Stomach (tissue), 8 donors: ENCODE measurements at regions not wholly inside any gene's neighbourhood (a gene's known extent, or its start where the extent isn't known, plus 50 kb on each side); places are given as distances from the start of the nearest gene placed in this dataset.

ENCODE experiments used
- DNase-seq, 2 donors: peaks; one replicate each; pipeline versions ENCODE4 v3.0.0 to v3.0.0-alpha.2; 2013 to 2019
- H3K27ac ChIP-seq, 5 donors: fragments of 200-600 bp in 4 of 5; sonication (generic) in 4 of 5; one replicate each; pipeline ENCODE4 v1.5.1; 2013 to 2019; ENCODE audit warnings: mild to moderate bottlenecking in 1 of 5, moderate library complexity in 1 of 5
- H3K27me3 ChIP-seq, 3 donors: fragments of 200-600 bp; sonication (generic); one replicate each; pipeline ENCODE4 v1.5.1; 2017 to 2019; ENCODE audit warnings: mixed run types in 1 of 3
- H3K36me3 ChIP-seq, 4 donors: fragments of 200-600 bp; sonication (generic); 1 replicate in 3 of 4; 2 replicates in 1 of 4; pipeline ENCODE4 v1.5.1; 2016 to 2019
- H3K4me1 ChIP-seq, 4 donors: fragments of 200-600 bp; sonication (generic); one replicate each; pipeline ENCODE4 v1.5.1; 2016 to 2019
- H3K4me3 ChIP-seq, 4 donors: fragments of 200-600 bp; sonication (generic) in 3 of 4; one replicate each; pipeline ENCODE4 v1.5.1; 2016 to 2019; ENCODE audit warnings: mild to moderate bottlenecking in 1 of 4
- H3K9me3 ChIP-seq, 4 donors: fragments of 200-600 bp; sonication (generic); one replicate each; pipeline ENCODE4 v1.5.1; 2016 to 2019
- CTCF ChIP-seq, 7 experiments: fragments of 450-650 bp in 4 of 7; fragments of 200-600 bp in 3 of 7; sonication (generic) in 3 of 7; IDR thresholded peaks; one replicate each; pipeline ENCODE4 v1.5.1; 2016 to 2019; ENCODE audit warnings: antibody characterized with exemption in 7 of 7, control low read depth in 2 of 7, mild to moderate bottlenecking in 1 of 7
- EP300 ChIP-seq: sonication (generic); formaldehyde crosslinking; IDR thresholded peaks from one replicate; pipeline ENCODE4 v1.6.1; 2017; ENCODE audit warnings: antibody characterized with exemption
- POLR2A ChIP-seq, 4 donors: fragments of 450-650 bp; IDR thresholded peaks; one replicate each; pipeline ENCODE4 v1.6.1; 2016; ENCODE audit warnings: antibody characterized with exemption in 4 of 4, control low read depth in 2 of 4, mild to moderate bottlenecking in 1 of 4, moderate library complexity in 1 of 4
- POLR2AphosphoS5 ChIP-seq, 3 donors: sonication (generic); formaldehyde crosslinking; IDR thresholded peaks; one replicate each; pipeline ENCODE4 v1.6.1; 2016; ENCODE audit warnings: antibody characterized with exemption in 3 of 3
- WGBS, 5 donors: extraction: QIAGEN DNeasy Blood & Tissue Kit in 3 of 5; methylation state at CpG; one replicate each; pipeline versions ENCODE4 v1.1.5 to v1.1.7; 2013 to 2018; 5-methylcytosine and 5-hydroxymethylcytosine counted together
- intact Hi-C: fragments of 100-400 bp; cut with DNase I; formaldehyde crosslinking; loops from one replicate; pipeline ENCODE4 v1.15.1; 2023; ENCODE audit warnings: low total_unique reads
- donor health status: healthy with polysubstance abuse.
- donor health status: Bipolar disorder and iron deficiency.
- donor health status: healthy.

- no peak overlapping the region for H3K27ac ChIP-seq
- 61 to 85% (median 77%) methylated on average over 1 of the region's 1 CpG for WGBS, 5 donors
These were observed 82.9 kb upstream of the NPHP3 start for GRCh38 chr3:132805071-132805470.

GRCh38 chr3:132804498-132804897 lies 82.3 kb upstream of the NPHP3 start:
- TF ChIP-seq POLR2A (IDR thresholded peaks at IDR 0.05) (no peak), CTCF (IDR thresholded peaks at IDR 0.05) (no peak), EP300 (no peak), POLR2AphosphoS5 (IDR thresholded peaks at IDR 0.05) (no peak)
- intact Hi-C loops, result no loop called here
- no peaks in the 10 kb centered on the region for H3K36me3 ChIP-seq
- no peaks in the 10 kb centered on the region for H3K9me3 ChIP-seq
- H3K4me3 ChIP-seq, result no peak overlapping the region
- no peak overlapping the region for H3K27ac ChIP-seq
- no peak for DNase-seq
- H3K27me3 ChIP-seq, result no peaks in the 10 kb centered on the region
- H3K4me1 ChIP-seq, result no peaks in the 10 kb centered on the region

More at GRCh38 chr3:132805071-132805470, 82.9 kb upstream of the NPHP3 start:
- Histone ChIP-seq H3K9me3 (no peaks in the 10 kb centered on the region), H3K27me3 (no peaks in the 10 kb centered on the region), H3K36me3 (no peaks in the 10 kb centered on the region), H3K4me1 (no peaks in the 10 kb centered on the region), H3K4me3 (no peak overlapping the region)
- intact Hi-C loops, result no loop called here
- TF ChIP-seq POLR2AphosphoS5 (IDR thresholded peaks at IDR 0.05) (no peak), EP300 (no peak), POLR2A (IDR thresholded peaks at IDR 0.05) (no peak), CTCF (IDR thresholded peaks at IDR 0.05) (no peak)
- DNase-seq, result no peak

GRCh38 chr3:132803889-132804288 lies 81.7 kb upstream of the NPHP3 start:
- DNase-seq, result no peak
- intact Hi-C loops, result no loop called here
- Histone ChIP-seq H3K36me3 (no peaks in the 10 kb centered on the region), H3K4me3 (no peak overlapping the region), H3K27ac (no peak overlapping the region), H3K9me3 (no peaks in the 10 kb centered on the region), H3K27me3 (no peaks in the 10 kb centered on the region), H3K4me1 (no peaks in the 10 kb centered on the region)
- 70 to 81% (median 73%) methylated on average over 4 of the region's 4 CpGs for WGBS, 5 donors
- TF ChIP-seq POLR2AphosphoS5 (IDR thresholded peaks at IDR 0.05), result no peak
- TF ChIP-seq POLR2A (IDR thresholded peaks at IDR 0.05), result no peak
- TF ChIP-seq EP300, result no peak
- no peak for TF ChIP-seq CTCF (IDR thresholded peaks at IDR 0.05)

- 26 to 47% (median 42%) methylated on average over 2 of the region's 2 CpGs for WGBS, 5 donors
- TF ChIP-seq CTCF (IDR thresholded peaks at IDR 0.05), result no peak
- Histone ChIP-seq H3K36me3 (no peaks in the 10 kb centered on the region), H3K9me3 (no peaks in the 10 kb centered on the region), H3K27ac (no peak overlapping the region), H3K4me3 (no peak overlapping the region), H3K4me1 (no peaks in the 10 kb centered on the region), H3K27me3 (no peaks in the 10 kb centered on the region)
- no peak for DNase-seq
- intact Hi-C loops, result no loop called here
These were observed 78.7 kb upstream of the NPHP3 start for GRCh38 chr3:132800958-132801357.

- no peaks in the 10 kb centered on the region for H3K27me3 ChIP-seq
- intact Hi-C loops, result no loop called here
- H3K4me3 ChIP-seq, result no peak overlapping the region
- no peak overlapping the region for H3K27ac ChIP-seq
- H3K9me3 ChIP-seq, result peaks cover 0 to 3% (median 0%) of the 10 kb centered on the region in 4 donors
- H3K36me3 ChIP-seq, result no peaks in the 10 kb centered on the region
- DNase-seq, result no peak
- TF ChIP-seq CTCF (IDR thresholded peaks at IDR 0.05) (no peak), EP300 (no peak)
- H3K4me1 ChIP-seq, result peaks cover 0 to 19% (median 3%) of the 10 kb centered on the region in 4 donors
These were observed 68.6 kb upstream of the NPHP3 start for GRCh38 chr3:132790806-132791205.
